GM23338 (cell line): ENCODE measurements at regions not wholly inside any gene's neighbourhood (a gene's known extent, or its start where the extent isn't known, plus 50 kb on each side); places are given as distances from the start of the nearest gene placed in this dataset.

ENCODE experiments used
- ATAC-seq: fragments of 200-7000 bp; cut with Tn5 transposase; 3 replicates; pipeline ENCODE4 v1.9.1; 2020
- DNase-seq: peaks from one replicate; pipeline ENCODE4 v3.0.0-alpha.2; 2015; ENCODE audit warnings: low spot score
- H2AFZ ChIP-seq: fragments of 200-600 bp; sonication (generic); 2 replicates; pipeline ENCODE4 v1.8.0; 2016; ENCODE audit warnings: antibody characterized with exemption, mild to moderate bottlenecking, moderate library complexity
- H3F3A ChIP-seq: fragments of 200-600 bp; sonication (generic); replicated peaks from 2 replicates; pipeline ENCODE4 v1.8.0; 2017; ENCODE audit warnings: antibody characterized with exemption, mixed run types, low read depth
- H3K27ac ChIP-seq: fragments of 200-600 bp; sonication (generic); 2 replicates; pipeline ENCODE4 v1.6.1; 2016; ENCODE audit warnings: low read depth
- H3K27me3 ChIP-seq: fragments of 200-600 bp; sonication (generic); 2 replicates; pipeline ENCODE4 v1.8.0; 2016; ENCODE audit warnings: mild to moderate bottlenecking, mixed run types, moderate library complexity; ENCODE audit not compliant: insufficient read depth
- H3K36me3 ChIP-seq: fragments of 200-600 bp; sonication (generic); 2 replicates; pipeline ENCODE4 v1.8.0; 2016; ENCODE audit warnings: mild to moderate bottlenecking; ENCODE audit not compliant: insufficient read depth
- H3K4me1 ChIP-seq: fragments of 200-600 bp; sonication (generic); 2 replicates; pipeline ENCODE4 v1.8.0; 2016; ENCODE audit warnings: mild to moderate bottlenecking, moderate library complexity; ENCODE audit not compliant: insufficient read depth
- H3K4me2 ChIP-seq: fragments of 200-600 bp; sonication (generic); 2 replicates; pipeline ENCODE4 v1.7.1; 2017; ENCODE audit warnings: mixed run types
- H3K4me3 ChIP-seq: fragments of 200-600 bp; sonication (generic); 2 replicates; pipeline ENCODE4 v1.6.1; 2016; ENCODE audit warnings: mixed run types
- H3K79me2 ChIP-seq: fragments of 200-600 bp; sonication (generic); replicated peaks from 2 replicates; pipeline ENCODE4 v1.8.0; 2017; ENCODE audit warnings: mild to moderate bottlenecking; ENCODE audit not compliant: insufficient read depth
- H3K9me2 ChIP-seq: fragments of 200-600 bp; sonication (generic); 2 replicates; pipeline ENCODE4 v1.8.0; 2017; ENCODE audit not compliant: insufficient read depth
- H4K20me1 ChIP-seq: fragments of 200-600 bp; sonication (generic); replicated peaks from 2 replicates; pipeline ENCODE4 v1.8.0; 2017; ENCODE audit warnings: mild to moderate bottlenecking; ENCODE audit not compliant: insufficient read depth
- H3K27ac Mint-ChIP-seq: 2 replicates; pipeline ENCODE4 v1.8.0; 2020; ENCODE audit warnings: inconsistent platforms, mild to moderate bottlenecking, moderate library complexity, mixed read lengths
- H3K27me3 Mint-ChIP-seq: 3 replicates; pipeline ENCODE4 v1.8.0; 2022; ENCODE audit warnings: low read depth, mild to moderate bottlenecking, moderate library complexity, mixed read lengths, inconsistent platforms; ENCODE audit not compliant: insufficient read depth, poor library complexity
- H3K36me3 Mint-ChIP-seq: 3 replicates; pipeline ENCODE4 v1.8.0; 2021; ENCODE audit warnings: low read depth, mild to moderate bottlenecking, inconsistent platforms, moderate library complexity, mixed read lengths
- H3K4me1 Mint-ChIP-seq: 3 replicates; pipeline ENCODE4 v1.8.0; 2020; ENCODE audit warnings: mild to moderate bottlenecking, inconsistent platforms, mixed read lengths
- H3K4me3 Mint-ChIP-seq: 3 replicates; pipeline ENCODE4 v1.8.0; 2021; ENCODE audit warnings: moderate library complexity, mild to moderate bottlenecking, inconsistent platforms, mixed read lengths
- H3K9me3 Mint-ChIP-seq: 3 replicates; pipeline ENCODE4 v1.8.0; 2020; ENCODE audit warnings: moderate library complexity, mild to moderate bottlenecking, inconsistent platforms, mixed read lengths
- CREB1 ChIP-seq: fragments of 250-450 bp; sonication (Bioruptor Pico); IDR thresholded peaks from 2 replicates; pipeline ENCODE4 v1.5.0; 2020; ENCODE audit warnings: low read depth, mild to moderate bottlenecking, moderate library complexity
- ETS1 ChIP-seq: IDR thresholded peaks from 2 replicates; pipeline ENCODE4 v1.6.1; 2016; ENCODE audit warnings: antibody characterized with exemption
- EZH2 ChIP-seq: fragments of 200-600 bp; sonication (generic); IDR thresholded peaks from one replicate; pipeline ENCODE4 v1.8.0; 2017; ENCODE audit warnings: antibody characterized with exemption, mild to moderate bottlenecking, low read depth; ENCODE audit not compliant: unreplicated experiment
- EZH2phosphoT487 ChIP-seq: fragments of 200-600 bp; sonication (generic); IDR thresholded peaks from one replicate; pipeline ENCODE4 v1.8.1; 2018; ENCODE audit warnings: antibody characterized with exemption; ENCODE audit not compliant: unreplicated experiment
- JUNB ChIP-seq: IDR thresholded peaks from one replicate; pipeline ENCODE4 v1.6.1; 2016; ENCODE audit warnings: antibody characterized with exemption; ENCODE audit not compliant: unreplicated experiment
- NANOG ChIP-seq: IDR thresholded peaks from 2 replicates; pipeline ENCODE4 v1.6.1; 2016; ENCODE audit warnings: antibody characterized with exemption, borderline replicate concordance
- POLR2AphosphoS5 ChIP-seq: IDR thresholded peaks from 2 replicates; pipeline ENCODE4 v1.6.1; 2016; ENCODE audit warnings: antibody characterized with exemption, low read depth
- STAT1 ChIP-seq: IDR thresholded peaks from one replicate; pipeline ENCODE4 v1.6.1; 2016; ENCODE audit warnings: antibody characterized with exemption; ENCODE audit not compliant: unreplicated experiment
- ZNF114 ChIP-seq: fragments of 250-450 bp; sonication (Bioruptor Pico); IDR thresholded peaks from 2 replicates; pipeline ENCODE4 v1.5.0; 2020; ENCODE audit warnings: mild to moderate bottlenecking, moderate library complexity
- ZNF331 ChIP-seq: fragments of 250-450 bp; sonication (Bioruptor Pico); IDR thresholded peaks from 2 replicates; pipeline ENCODE4 v1.5.0; 2020; ENCODE audit warnings: low read depth, mild to moderate bottlenecking, moderate library complexity
- TF ChIP-seq, protein P1 (sequence below): fragments of 250-450 bp; sonication (Bioruptor Pico); IDR thresholded peaks from 2 replicates; pipeline ENCODE4 v1.5.0; 2020; ENCODE audit warnings: mild to moderate bottlenecking, moderate library complexity
- TF ChIP-seq, protein P2 (sequence below): IDR thresholded peaks from one replicate; pipeline ENCODE4 v1.6.1; 2018; ENCODE audit warnings: antibody characterized with exemption; ENCODE audit not compliant: unreplicated experiment
- TF ChIP-seq, protein P3 (sequence below), 2 experiments: fragments of 200-600 bp in 1 of 2; sonication (generic) in 1 of 2; conservative IDR thresholded peaks; 2 replicates each; pipeline versions ENCODE4 v1.5.1 to v1.6.1; 2016 to 2017; ENCODE audit warnings: antibody characterized with exemption in 2 of 2, low read depth in 2 of 2, mild to moderate bottlenecking in 2 of 2, moderate library complexity in 1 of 2

DNA sequence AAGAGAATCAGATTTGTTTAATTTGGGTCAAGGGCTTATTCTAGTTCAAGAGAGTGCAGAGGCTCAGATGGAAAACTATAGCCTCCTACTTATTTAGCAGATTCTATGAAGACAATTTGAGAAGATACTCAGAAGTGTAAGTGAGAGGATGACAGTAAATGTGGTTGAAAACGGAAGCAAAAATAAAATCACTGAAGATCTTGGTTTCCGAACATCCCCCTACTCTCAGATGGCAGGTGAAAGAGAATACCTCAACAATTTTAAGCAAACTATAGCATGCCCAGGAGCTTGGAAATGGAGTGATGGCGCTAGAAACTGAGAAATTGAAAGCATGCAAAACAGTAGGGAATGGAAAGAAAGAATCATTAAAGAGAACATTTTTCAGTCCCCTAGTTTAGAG lies 705.5 kb upstream of the CDH8 start:
- no peak overlapping the region for H3K4me2 ChIP-seq
- Mint-ChIP-seq H3K4me1 (no peaks in the 10 kb centered on the region), H3K27ac (no peak overlapping the region), H3K27me3 (no peaks in the 10 kb centered on the region), H3K36me3 (no peaks in the 10 kb centered on the region), H3K9me3 (no peaks in the 10 kb centered on the region), H3K4me3 (no peak overlapping the region)
- TF ChIP-seq EZH2phosphoT487 (no peak), JUNB (no peak), NANOG (no peak), ZNF331 (CRISPR knock-in tag) (no peak), STAT1 (no peak), EZH2 (no peak), ZNF114 (no peak), ETS1 (no peak), POLR2AphosphoS5 (no peak), CREB1 (CRISPR knock-in tag) (no peak)
- TF ChIP-seq, protein P1, sequence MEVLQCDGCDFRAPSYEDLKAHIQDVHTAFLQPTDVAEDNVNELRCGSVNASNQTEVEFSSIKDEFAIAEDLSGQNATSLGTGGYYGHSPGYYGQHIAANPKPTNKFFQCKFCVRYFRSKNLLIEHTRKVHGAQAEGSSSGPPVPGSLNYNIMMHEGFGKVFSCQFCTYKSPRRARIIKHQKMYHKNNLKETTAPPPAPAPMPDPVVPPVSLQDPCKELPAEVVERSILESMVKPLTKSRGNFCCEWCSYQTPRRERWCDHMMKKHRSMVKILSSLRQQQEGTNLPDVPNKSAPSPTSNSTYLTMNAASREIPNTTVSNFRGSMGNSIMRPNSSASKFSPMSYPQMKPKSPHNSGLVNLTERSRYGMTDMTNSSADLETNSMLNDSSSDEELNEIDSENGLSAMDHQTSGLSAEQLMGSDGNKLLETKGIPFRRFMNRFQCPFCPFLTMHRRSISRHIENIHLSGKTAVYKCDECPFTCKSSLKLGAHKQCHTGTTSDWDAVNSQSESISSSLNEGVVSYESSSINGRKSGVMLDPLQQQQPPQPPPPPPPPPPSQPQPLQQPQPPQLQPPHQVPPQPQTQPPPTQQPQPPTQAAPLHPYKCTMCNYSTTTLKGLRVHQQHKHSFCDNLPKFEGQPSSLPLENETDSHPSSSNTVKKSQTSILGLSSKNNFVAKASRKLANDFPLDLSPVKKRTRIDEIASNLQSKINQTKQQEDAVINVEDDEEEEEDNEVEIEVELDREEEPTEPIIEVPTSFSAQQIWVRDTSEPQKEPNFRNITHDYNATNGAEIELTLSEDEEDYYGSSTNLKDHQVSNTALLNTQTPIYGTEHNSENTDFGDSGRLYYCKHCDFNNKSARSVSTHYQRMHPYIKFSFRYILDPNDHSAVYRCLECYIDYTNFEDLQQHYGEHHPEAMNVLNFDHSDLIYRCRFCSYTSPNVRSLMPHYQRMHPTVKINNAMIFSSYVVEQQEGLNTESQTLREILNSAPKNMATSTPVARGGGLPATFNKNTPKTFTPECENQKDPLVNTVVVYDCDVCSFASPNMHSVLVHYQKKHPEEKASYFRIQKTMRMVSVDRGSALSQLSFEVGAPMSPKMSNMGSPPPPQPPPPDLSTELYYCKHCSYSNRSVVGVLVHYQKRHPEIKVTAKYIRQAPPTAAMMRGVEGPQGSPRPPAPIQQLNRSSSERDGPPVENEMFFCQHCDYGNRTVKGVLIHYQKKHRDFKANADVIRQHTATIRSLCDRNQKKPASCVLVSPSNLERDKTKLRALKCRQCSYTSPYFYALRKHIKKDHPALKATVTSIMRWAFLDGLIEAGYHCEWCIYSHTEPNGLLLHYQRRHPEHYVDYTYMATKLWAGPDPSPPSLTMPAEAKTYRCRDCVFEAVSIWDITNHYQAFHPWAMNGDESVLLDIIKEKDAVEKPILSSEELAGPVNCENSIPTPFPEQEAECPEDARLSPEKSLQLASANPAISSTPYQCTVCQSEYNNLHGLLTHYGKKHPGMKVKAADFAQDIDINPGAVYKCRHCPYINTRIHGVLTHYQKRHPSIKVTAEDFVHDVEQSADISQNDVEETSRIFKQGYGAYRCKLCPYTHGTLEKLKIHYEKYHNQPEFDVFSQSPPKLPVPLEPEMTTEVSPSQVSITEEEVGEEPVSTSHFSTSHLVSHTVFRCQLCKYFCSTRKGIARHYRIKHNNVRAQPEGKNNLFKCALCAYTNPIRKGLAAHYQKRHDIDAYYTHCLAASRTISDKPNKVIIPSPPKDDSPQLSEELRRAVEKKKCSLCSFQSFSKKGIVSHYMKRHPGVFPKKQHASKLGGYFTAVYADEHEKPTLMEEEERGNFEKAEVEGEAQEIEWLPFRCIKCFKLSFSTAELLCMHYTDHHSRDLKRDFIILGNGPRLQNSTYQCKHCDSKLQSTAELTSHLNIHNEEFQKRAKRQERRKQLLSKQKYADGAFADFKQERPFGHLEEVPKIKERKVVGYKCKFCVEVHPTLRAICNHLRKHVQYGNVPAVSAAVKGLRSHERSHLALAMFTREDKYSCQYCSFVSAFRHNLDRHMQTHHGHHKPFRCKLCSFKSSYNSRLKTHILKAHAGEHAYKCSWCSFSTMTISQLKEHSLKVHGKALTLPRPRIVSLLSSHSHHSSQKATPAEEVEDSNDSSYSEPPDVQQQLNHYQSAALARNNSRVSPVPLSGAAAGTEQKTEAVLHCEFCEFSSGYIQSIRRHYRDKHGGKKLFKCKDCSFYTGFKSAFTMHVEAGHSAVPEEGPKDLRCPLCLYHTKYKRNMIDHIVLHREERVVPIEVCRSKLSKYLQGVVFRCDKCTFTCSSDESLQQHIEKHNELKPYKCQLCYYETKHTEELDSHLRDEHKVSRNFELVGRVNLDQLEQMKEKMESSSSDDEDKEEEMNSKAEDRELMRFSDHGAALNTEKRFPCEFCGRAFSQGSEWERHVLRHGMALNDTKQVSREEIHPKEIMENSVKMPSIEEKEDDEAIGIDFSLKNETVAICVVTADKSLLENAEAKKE (CRISPR knock-in tag) = no peak
- TF ChIP-seq, protein P2, sequence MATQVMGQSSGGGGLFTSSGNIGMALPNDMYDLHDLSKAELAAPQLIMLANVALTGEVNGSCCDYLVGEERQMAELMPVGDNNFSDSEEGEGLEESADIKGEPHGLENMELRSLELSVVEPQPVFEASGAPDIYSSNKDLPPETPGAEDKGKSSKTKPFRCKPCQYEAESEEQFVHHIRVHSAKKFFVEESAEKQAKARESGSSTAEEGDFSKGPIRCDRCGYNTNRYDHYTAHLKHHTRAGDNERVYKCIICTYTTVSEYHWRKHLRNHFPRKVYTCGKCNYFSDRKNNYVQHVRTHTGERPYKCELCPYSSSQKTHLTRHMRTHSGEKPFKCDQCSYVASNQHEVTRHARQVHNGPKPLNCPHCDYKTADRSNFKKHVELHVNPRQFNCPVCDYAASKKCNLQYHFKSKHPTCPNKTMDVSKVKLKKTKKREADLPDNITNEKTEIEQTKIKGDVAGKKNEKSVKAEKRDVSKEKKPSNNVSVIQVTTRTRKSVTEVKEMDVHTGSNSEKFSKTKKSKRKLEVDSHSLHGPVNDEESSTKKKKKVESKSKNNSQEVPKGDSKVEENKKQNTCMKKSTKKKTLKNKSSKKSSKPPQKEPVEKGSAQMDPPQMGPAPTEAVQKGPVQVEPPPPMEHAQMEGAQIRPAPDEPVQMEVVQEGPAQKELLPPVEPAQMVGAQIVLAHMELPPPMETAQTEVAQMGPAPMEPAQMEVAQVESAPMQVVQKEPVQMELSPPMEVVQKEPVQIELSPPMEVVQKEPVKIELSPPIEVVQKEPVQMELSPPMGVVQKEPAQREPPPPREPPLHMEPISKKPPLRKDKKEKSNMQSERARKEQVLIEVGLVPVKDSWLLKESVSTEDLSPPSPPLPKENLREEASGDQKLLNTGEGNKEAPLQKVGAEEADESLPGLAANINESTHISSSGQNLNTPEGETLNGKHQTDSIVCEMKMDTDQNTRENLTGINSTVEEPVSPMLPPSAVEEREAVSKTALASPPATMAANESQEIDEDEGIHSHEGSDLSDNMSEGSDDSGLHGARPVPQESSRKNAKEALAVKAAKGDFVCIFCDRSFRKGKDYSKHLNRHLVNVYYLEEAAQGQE = no peak
- TF ChIP-seq, protein P3, sequence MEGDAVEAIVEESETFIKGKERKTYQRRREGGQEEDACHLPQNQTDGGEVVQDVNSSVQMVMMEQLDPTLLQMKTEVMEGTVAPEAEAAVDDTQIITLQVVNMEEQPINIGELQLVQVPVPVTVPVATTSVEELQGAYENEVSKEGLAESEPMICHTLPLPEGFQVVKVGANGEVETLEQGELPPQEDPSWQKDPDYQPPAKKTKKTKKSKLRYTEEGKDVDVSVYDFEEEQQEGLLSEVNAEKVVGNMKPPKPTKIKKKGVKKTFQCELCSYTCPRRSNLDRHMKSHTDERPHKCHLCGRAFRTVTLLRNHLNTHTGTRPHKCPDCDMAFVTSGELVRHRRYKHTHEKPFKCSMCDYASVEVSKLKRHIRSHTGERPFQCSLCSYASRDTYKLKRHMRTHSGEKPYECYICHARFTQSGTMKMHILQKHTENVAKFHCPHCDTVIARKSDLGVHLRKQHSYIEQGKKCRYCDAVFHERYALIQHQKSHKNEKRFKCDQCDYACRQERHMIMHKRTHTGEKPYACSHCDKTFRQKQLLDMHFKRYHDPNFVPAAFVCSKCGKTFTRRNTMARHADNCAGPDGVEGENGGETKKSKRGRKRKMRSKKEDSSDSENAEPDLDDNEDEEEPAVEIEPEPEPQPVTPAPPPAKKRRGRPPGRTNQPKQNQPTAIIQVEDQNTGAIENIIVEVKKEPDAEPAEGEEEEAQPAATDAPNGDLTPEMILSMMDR (conservative IDR thresholded peaks at IDR 0.05; ENCODE audit: low read depth in 2 of 2) = no peak
- DNase-seq = no peak
- H3K27me3 ChIP-seq = no peaks in the 10 kb centered on the region
- H2AFZ ChIP-seq = no peak overlapping the region
- no peaks in the 10 kb centered on the region for H3K4me1 ChIP-seq
- no peaks in the 10 kb centered on the region for H4K20me1 ChIP-seq
- no peaks in the 10 kb centered on the region for H3K36me3 ChIP-seq
- no peaks in the 10 kb centered on the region for H3K79me2 ChIP-seq
- no peak overlapping the region for H3K4me3 ChIP-seq
- 0 out of 2 replicates have a peak, but pooled peaks cover 3% of the 10 kb centered on the region for H3K9me2 ChIP-seq
- ATAC-seq = no peak
- H3K27ac ChIP-seq = no peak overlapping the region
- H3F3A ChIP-seq = no peaks in the 10 kb centered on the region
